ENCODE measurements at regions not wholly inside any gene's neighbourhood (a gene's known extent, or its start where the extent isn't known, plus 50 kb on each side); places are given as distances from the start of the nearest gene placed in this dataset.

DNA sequence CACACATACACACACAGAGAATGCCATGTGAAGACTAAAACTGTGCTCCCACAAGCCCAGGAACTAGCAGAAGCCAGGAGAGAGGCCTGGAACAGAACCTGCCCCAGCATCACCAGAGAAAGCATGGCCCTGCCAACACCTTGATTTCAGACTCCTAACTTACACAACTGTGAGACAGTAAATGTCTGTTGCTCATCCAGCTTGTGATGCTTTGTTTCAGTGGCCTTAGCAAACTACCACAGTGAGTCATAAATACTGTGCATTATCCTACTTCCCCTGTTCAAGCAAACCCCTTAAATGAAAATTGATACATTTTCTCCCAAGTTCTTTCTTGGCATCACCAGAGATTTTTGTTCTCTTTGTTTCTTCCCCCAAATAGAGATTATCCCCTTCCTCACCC lies 1539.4 kb upstream of the TENM4 start:
- Histone ChIP-seq H3K4me3 (ENCODE audit: low read length) (no peak overlapping the region), H3K4me2 (ENCODE audit: low read length) (no peak overlapping the region), H3K36me3 (ENCODE audit: low read depth, low read length) (no peaks in the 10 kb centered on the region), H3K79me2 (ENCODE audit: low read length) (no peaks in the 10 kb centered on the region), H3K9me3 (ENCODE audit: low read length) (no peaks in the 10 kb centered on the region), H4K20me1 (ENCODE audit: low read length) (no peaks in the 10 kb centered on the region), H2AFZ (ENCODE audit: low read length) (no peak overlapping the region), H3K4me1 (ENCODE audit: insufficient read depth, low read length) (no peaks in the 10 kb centered on the region), H3K9me2 (replicated peaks; ENCODE audit: low read length) (0 out of 2 replicates have a peak, but pooled peaks cover 3% of the 10 kb centered on the region), H3F3A (ENCODE audit: low read length, unreplicated experiment) (no peaks in the 10 kb centered on the region), H3K9ac (ENCODE audit: low read length) (no peak overlapping the region), H3K27me3 (ENCODE audit: low read length) (no peaks in the 10 kb centered on the region), H3K27ac (ENCODE audit: low read length) (no peak overlapping the region)
- POLR2A ChIA-PET (ENCODE audit: unreplicated experiment): no interaction called here
- intact Hi-C loops (cut with micrococcal nuclease): no loop called here
- no peak for ATAC-seq
- TF ChIP-seq EZH2phosphoT487 (IDR thresholded peaks at IDR 0.05; ENCODE audit: borderline replicate concordance, low read length) (no peak), EZH2 (IDR thresholded peaks at IDR 0.05; ENCODE audit: low read length, unreplicated experiment) (no peak), CTCF (conservative IDR thresholded peaks at IDR 0.05; ENCODE audit: low read depth, low read length) (no peak)
- BruUV-seq (replicated peaks): no TSS peak
- CTCF ChIA-PET: no interaction called here
- DNase-seq: peak; percentile 45

DNA sequence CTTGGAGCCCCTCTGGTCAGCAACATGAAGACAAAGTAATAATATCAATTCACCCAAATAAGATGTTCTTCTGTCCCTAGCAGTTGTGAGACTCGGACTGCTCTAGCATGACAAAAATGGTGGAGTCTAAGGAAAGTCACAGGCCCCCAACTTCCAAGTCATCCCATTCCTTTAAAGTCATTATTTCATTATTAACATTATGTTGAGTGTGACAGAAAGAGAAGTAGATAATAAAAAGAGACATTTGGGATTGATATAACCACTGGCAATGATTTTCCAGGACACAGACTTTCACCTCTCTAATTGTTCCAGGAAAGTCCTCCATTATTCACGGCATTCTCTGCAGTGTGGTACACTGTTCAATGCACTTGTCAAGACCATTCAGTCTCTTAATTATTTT lies 1533.0 kb upstream of the TENM4 start:
- H3K9me3 ChIP-seq (ENCODE audit: low read length): 0 out of 2 replicates have a peak, but pooled peaks cover 4% of the 10 kb centered on the region
- H3K9ac ChIP-seq (ENCODE audit: low read length): no peak overlapping the region
- no peaks in the 10 kb centered on the region for H3K79me2 ChIP-seq (ENCODE audit: low read length)
- 0 out of 2 replicates have a peak, but pooled peaks cover 3% of the 10 kb centered on the region for H3K9me2 ChIP-seq (replicated peaks; ENCODE audit: low read length)
- no peaks in the 10 kb centered on the region for H3K27me3 ChIP-seq (ENCODE audit: low read length)
- no peak for DNase-seq
- no peak overlapping the region for H3K4me2 ChIP-seq (ENCODE audit: low read length)
- H3K27ac ChIP-seq (ENCODE audit: low read length): no peak overlapping the region
- no peaks in the 10 kb centered on the region for H3K4me1 ChIP-seq (ENCODE audit: insufficient read depth, low read length)
- no peak overlapping the region for H2AFZ ChIP-seq (ENCODE audit: low read length)
- intact Hi-C loops (cut with micrococcal nuclease): no loop called here
- H3K4me3 ChIP-seq (ENCODE audit: low read length): no peak overlapping the region
- no TSS peak for BruUV-seq (replicated peaks)
- POLR2A ChIA-PET (ENCODE audit: unreplicated experiment): no interaction called here
- ATAC-seq: no peak
- H3F3A ChIP-seq (ENCODE audit: low read length, unreplicated experiment): no peaks in the 10 kb centered on the region
- no peaks in the 10 kb centered on the region for H3K36me3 ChIP-seq (ENCODE audit: low read depth, low read length)
- TF ChIP-seq EZH2 (IDR thresholded peaks at IDR 0.05; ENCODE audit: low read length, unreplicated experiment) (no peak), CTCF (conservative IDR thresholded peaks at IDR 0.05; ENCODE audit: low read depth, low read length) (no peak), EZH2phosphoT487 (IDR thresholded peaks at IDR 0.05; ENCODE audit: borderline replicate concordance, low read length) (no peak)
- H4K20me1 ChIP-seq (ENCODE audit: low read length): no peaks in the 10 kb centered on the region
- CTCF ChIA-PET: no interaction called here

DNA sequence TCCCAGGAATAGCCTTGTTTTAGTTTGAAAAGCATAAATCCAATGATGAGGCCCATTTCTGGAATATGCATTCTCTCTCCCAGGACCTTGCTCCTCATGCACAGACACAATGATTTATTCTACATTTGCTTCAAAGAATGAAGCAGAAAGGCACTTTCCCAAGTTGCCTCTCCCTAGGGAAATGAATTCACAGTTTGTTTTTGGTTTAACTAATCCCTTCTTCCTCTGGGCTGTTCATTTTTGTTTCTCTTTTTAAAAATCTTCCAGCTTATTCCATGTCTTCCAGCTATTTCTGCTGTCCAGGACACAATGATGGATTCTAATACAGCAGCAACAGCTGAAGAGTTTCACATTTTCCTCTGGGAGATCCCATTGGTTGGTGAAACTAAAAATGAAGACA lies 1529.2 kb upstream of the TENM4 start:
- ChIA-PET CTCF (no interaction called here), POLR2A (ENCODE audit: unreplicated experiment) (no interaction called here)
- H3K9ac ChIP-seq (ENCODE audit: low read length): no peak overlapping the region
- H2AFZ ChIP-seq (ENCODE audit: low read length): no peak overlapping the region
- no TSS peak for BruUV-seq (replicated peaks)
- no peak for TF ChIP-seq EZH2phosphoT487 (IDR thresholded peaks at IDR 0.05; ENCODE audit: borderline replicate concordance, low read length)
- TF ChIP-seq EZH2 (IDR thresholded peaks at IDR 0.05; ENCODE audit: low read length, unreplicated experiment): no peak
- no peak for TF ChIP-seq CTCF (conservative IDR thresholded peaks at IDR 0.05; ENCODE audit: low read depth, low read length)
- no peaks in the 10 kb centered on the region for H3F3A ChIP-seq (ENCODE audit: low read length, unreplicated experiment)
- H3K4me1 ChIP-seq (ENCODE audit: insufficient read depth, low read length): no peaks in the 10 kb centered on the region
- DNase-seq (no peak), ATAC-seq (no peak)
- no peak overlapping the region for H3K27ac ChIP-seq (ENCODE audit: low read length)
- no peaks in the 10 kb centered on the region for H3K27me3 ChIP-seq (ENCODE audit: low read length)
- H3K36me3 ChIP-seq (ENCODE audit: low read depth, low read length): no peaks in the 10 kb centered on the region
- intact Hi-C loops (cut with micrococcal nuclease): no loop called here
- H4K20me1 ChIP-seq (ENCODE audit: low read length): no peaks in the 10 kb centered on the region
- H3K4me3 ChIP-seq (ENCODE audit: low read length): no peak overlapping the region
- 0 out of 2 replicates have a peak, but pooled peaks cover 4% of the 10 kb centered on the region for H3K9me3 ChIP-seq (ENCODE audit: low read length)
- no peaks in the 10 kb centered on the region for H3K79me2 ChIP-seq (ENCODE audit: low read length)
- no peak overlapping the region for H3K4me2 ChIP-seq (ENCODE audit: low read length)
- no peaks in the 10 kb centered on the region for H3K9me2 ChIP-seq (replicated peaks; ENCODE audit: low read length)

Measured in PC-3 (cell line).